ENCODE measurements at regions not wholly inside any gene's neighbourhood (a gene's known extent, or its start where the extent isn't known, plus 50 kb on each side); places are given as distances from the start of the nearest gene placed in this dataset.

GRCh38 chr18:64614446-64614845 is 465.6 kb upstream of the LINC00305 start:
- intact Hi-C loops (cut with DNase I): no loop called here
- H3K4me1 ChIP-seq: no peaks in the 10 kb centered on the region
- H3K9me3 ChIP-seq: no peaks in the 10 kb centered on the region
- WGBS, 2 donors: 60 to 75% methylated on average over 1 of the region's 1 CpG
- H3K36me3 ChIP-seq: no peaks in the 10 kb centered on the region
- H3K27me3 ChIP-seq: no peaks in the 10 kb centered on the region
- TF ChIP-seq EP300 (IDR thresholded peaks at IDR 0.05) (no peak), POLR2A (IDR thresholded peaks at IDR 0.05) (no peak), CTCF (IDR thresholded peaks at IDR 0.05) (no peak), POLR2AphosphoS5 (IDR thresholded peaks at IDR 0.05) (no peak)
- DNase-seq: no peak
- no peak overlapping the region for H3K4me3 ChIP-seq
- no peak overlapping the region for H3K27ac ChIP-seq

GRCh38 chr18:64592246-64592645 is 443.4 kb upstream of the LINC00305 start:
- DNase-seq: no peak
- intact Hi-C loops (cut with DNase I): no loop called here
- Histone ChIP-seq H3K9me3 (no peaks in the 10 kb centered on the region), H3K27ac (no peak overlapping the region), H3K36me3 (no peaks in the 10 kb centered on the region), H3K4me1 (no peaks in the 10 kb centered on the region), H3K4me3 (no peak overlapping the region), H3K27me3 (no peaks in the 10 kb centered on the region)
- TF ChIP-seq POLR2AphosphoS5 (IDR thresholded peaks at IDR 0.05) (no peak), POLR2A (IDR thresholded peaks at IDR 0.05) (no peak), CTCF (IDR thresholded peaks at IDR 0.05) (no peak), EP300 (IDR thresholded peaks at IDR 0.05) (no peak)
- 94 to 95% methylated on average over 1 of the region's 1 CpG for WGBS, 2 donors

GRCh38 chr18:64589000-64589399 is 440.1 kb upstream of the LINC00305 start:
- Histone ChIP-seq H3K27me3 (no peaks in the 10 kb centered on the region), H3K27ac (no peak overlapping the region), H3K9me3 (no peaks in the 10 kb centered on the region), H3K4me3 (no peak overlapping the region), H3K4me1 (no peaks in the 10 kb centered on the region), H3K36me3 (no peaks in the 10 kb centered on the region)
- 63 to 78% methylated on average over 3 of the region's 3 CpGs for WGBS, 2 donors
- TF ChIP-seq EP300 (IDR thresholded peaks at IDR 0.05): no peak
- TF ChIP-seq CTCF (IDR thresholded peaks at IDR 0.05): no peak
- TF ChIP-seq POLR2AphosphoS5 (IDR thresholded peaks at IDR 0.05): no peak
- TF ChIP-seq POLR2A (IDR thresholded peaks at IDR 0.05): no peak
- intact Hi-C loops (cut with DNase I): no loop called here
- DNase-seq: no peak

- 88 to 93% methylated on average over 2 of the region's 2 CpGs for WGBS, 2 donors
- Histone ChIP-seq H3K4me3 (no peak overlapping the region), H3K27me3 (no peaks in the 10 kb centered on the region), H3K27ac (no peak overlapping the region), H3K9me3 (no peaks in the 10 kb centered on the region), H3K36me3 (no peaks in the 10 kb centered on the region), H3K4me1 (no peaks in the 10 kb centered on the region)
- TF ChIP-seq CTCF (IDR thresholded peaks at IDR 0.05) (no peak), POLR2AphosphoS5 (IDR thresholded peaks at IDR 0.05) (no peak), POLR2A (IDR thresholded peaks at IDR 0.05) (no peak), EP300 (IDR thresholded peaks at IDR 0.05) (no peak)
- DNase-seq: no peak
- intact Hi-C loops (cut with DNase I): no loop called here
Observed at GRCh38 chr18:64566456-64566855, 417.6 kb upstream of the LINC00305 start.

- no peak for DNase-seq
- H3K9me3 ChIP-seq: no peaks in the 10 kb centered on the region
- intact Hi-C loops (cut with DNase I): no loop called here
- no peak overlapping the region for H3K4me3 ChIP-seq
- TF ChIP-seq POLR2AphosphoS5 (IDR thresholded peaks at IDR 0.05) (no peak), EP300 (IDR thresholded peaks at IDR 0.05) (no peak), CTCF (IDR thresholded peaks at IDR 0.05) (no peak), POLR2A (IDR thresholded peaks at IDR 0.05) (no peak)
- no peaks in the 10 kb centered on the region for H3K36me3 ChIP-seq
- H3K27ac ChIP-seq: no peak overlapping the region
- no peaks in the 10 kb centered on the region for H3K4me1 ChIP-seq
- no peaks in the 10 kb centered on the region for H3K27me3 ChIP-seq
Observed at GRCh38 chr18:64562651-64563050, 413.8 kb upstream of the LINC00305 start.
